ENCODE measurements at regions not wholly inside any gene's neighbourhood (a gene's known extent, or its start where the extent isn't known, plus 50 kb on each side); places are given as distances from the start of the nearest gene placed in this dataset.

GRCh38 chr15:39198044-39199000, 382.6 kb upstream of the THBS1 start:
- TF ChIP-seq CTCF (IDR thresholded peaks at IDR 0.05) (no peak), SIN3A (IDR thresholded peaks at IDR 0.05; ENCODE audit: borderline replicate concordance, insufficient read depth, low read depth, low read length) (no peak), TCF7L2 (IDR thresholded peaks at IDR 0.05; ENCODE audit: low read depth, low read length) (no peak), REST (IDR thresholded peaks at IDR 0.05; ENCODE audit: insufficient read depth in 1 of 2, low read depth in 2 of 2, low read length in 1 of 2) (no peak)

All from Panc1 (cell line).